ENCODE measurements at regions not wholly inside any gene's neighbourhood (a gene's known extent, or its start where the extent isn't known, plus 50 kb on each side); places are given as distances from the start of the nearest gene placed in this dataset.

- TF ChIP-seq POLR2AphosphoS5 (IDR thresholded peaks at IDR 0.05; ENCODE audit: low read depth, low read length), result no peak
- TF ChIP-seq SIN3A (IDR thresholded peaks at IDR 0.05; ENCODE audit: borderline replicate concordance, insufficient read depth, low read length), result no peak
Observed at GRCh38 chr3:181618260-181618659, 93.5 kb upstream of the SOX2 start.

Data from PFSK-1 (cell line).